ENCODE measurements at regions not wholly inside any gene's neighbourhood (a gene's known extent, or its start where the extent isn't known, plus 50 kb on each side); places are given as distances from the start of the nearest gene placed in this dataset.

- TF ChIP-seq CTCF (IDR thresholded peaks at IDR 0.05) (no peak), POLR2A (IDR thresholded peaks at IDR 0.05) (no peak), POLR2AphosphoS5 (IDR thresholded peaks at IDR 0.05) (no peak)
Observed at GRCh38 chr6:168938546-168938945, 315.1 kb downstream of the THBS2 start.

Data from stomach (tissue), 4 donors.